CD4-positive, alpha-beta T cell (primary cell): ENCODE measurements at regions not wholly inside any gene's neighbourhood (a gene's known extent, or its start where the extent isn't known, plus 50 kb on each side); places are given as distances from the start of the nearest gene placed in this dataset.

Source experiments
- ATAC-seq: fragments of 200-7000 bp; cut with Tn5 transposase; one replicate; pipeline ENCODE4 v1.10.0; 2022; ENCODE audit warnings: mild to moderate bottlenecking; ENCODE audit not compliant: poor library complexity
- CTCF ChIA-PET: fragments of 350-600 bp; sonication (Branson Sonifier 250); formaldehyde crosslinking; loops from one replicate; lab custom pipeline; 2021; ENCODE audit warnings: antibody characterized with exemption, inconsistent platforms; lab: Charles Lee
- POLR2A ChIA-PET: fragments of 350-600 bp; sonication (Branson Sonifier 250); formaldehyde crosslinking; loops from one replicate; lab custom pipeline; 2021; ENCODE audit warnings: antibody characterized with exemption, inconsistent platforms; lab: Charles Lee
- DNase-seq, 14 experiments: peaks; one replicate each; pipeline ENCODE4 v3.0.0-alpha.2; 2013 to 2020; ENCODE audit warnings: mixed read lengths in 2 of 14
- H3K27ac ChIP-seq, 2 donors: one replicate each; pipeline versions ENCODE4 v1.5.1 to v1.7.0; 2013; ENCODE audit warnings: low read length in 2 of 2, low read depth in 1 of 2, mild to moderate bottlenecking in 1 of 2
- H3K27me3 ChIP-seq, 2 experiments: 1 replicate in 1 of 2; 2 replicates in 1 of 2; pipeline versions ENCODE4 v1.6.1 to v1.7.0; 2013; ENCODE audit warnings: low read length in 2 of 2, control low read depth in 1 of 2, mild to moderate bottlenecking in 1 of 2, moderate library complexity in 1 of 2; ENCODE audit not compliant: insufficient read depth in 2 of 2, control insufficient read depth in 1 of 2
- H3K36me3 ChIP-seq: one replicate; pipeline ENCODE4 v1.6.1; 2013; ENCODE audit warnings: low read length, control low read depth; ENCODE audit not compliant: insufficient read depth
- H3K4me1 ChIP-seq: one replicate; pipeline ENCODE4 v1.6.1; 2013; ENCODE audit warnings: low read length, control low read depth; ENCODE audit not compliant: insufficient read depth
- H3K4me3 ChIP-seq: one replicate; pipeline ENCODE4 v1.5.1; 2013; ENCODE audit warnings: mild to moderate bottlenecking, low read length, moderate library complexity
- H3K9me3 ChIP-seq, 2 experiments: 1 replicate in 1 of 2; 2 replicates in 1 of 2; pipeline versions ENCODE4 v1.6.1 to v1.7.0; 2013; ENCODE audit warnings: low read length in 2 of 2, mild to moderate bottlenecking in 2 of 2, control low read depth in 1 of 2, moderate library complexity in 1 of 2; ENCODE audit not compliant: control insufficient read depth in 1 of 2, insufficient read depth in 1 of 2
- H3K27ac Mint-ChIP-seq: one replicate; pipeline ENCODE4 v1.8.0; 2020; ENCODE audit warnings: mixed read lengths
- H3K27me3 Mint-ChIP-seq: one replicate; pipeline ENCODE4 v1.8.0; 2021; ENCODE audit warnings: mixed read lengths
- H3K36me3 Mint-ChIP-seq: one replicate; pipeline ENCODE4 v1.8.0; 2021; ENCODE audit warnings: low read depth, mixed read lengths
- H3K4me1 Mint-ChIP-seq: one replicate; pipeline ENCODE4 v1.8.0; 2021; ENCODE audit warnings: low read depth, mixed read lengths
- H3K4me3 Mint-ChIP-seq: one replicate; pipeline ENCODE4 v1.8.0; 2020; ENCODE audit warnings: mild to moderate bottlenecking, mixed read lengths
- H3K9me3 Mint-ChIP-seq: one replicate; pipeline ENCODE4 v1.8.0; 2020; ENCODE audit warnings: mixed read lengths
- CTCF ChIP-seq: fragments of 200-600 bp; IDR thresholded peaks from one replicate; pipeline ENCODE4 v1.8.0; 2022; ENCODE audit warnings: antibody characterized with exemption, mild to moderate bottlenecking
- intact Hi-C, 2 experiments: fragments of 100-400 bp; cut with DNase I in 1 of 2; cut with micrococcal nuclease in 1 of 2; formaldehyde crosslinking; loops; one replicate each; pipeline versions ENCODE4 v1.15.1 to v1.9.0; 2023 to 2025; cut with DNase I, micrococcal nuclease

GRCh38 chr4:152102436-152103000 is 341.7 kb upstream of the GATB start:
- intact Hi-C loops: loop anchor here (5.0 to 10.0 kb wide), 4 partner anchors 90 to 1012 kb away; partner anchors contain the start of gene FBXW7 (in 1 of the 2)
- POLR2A ChIA-PET: interaction anchor here (0.6 to 4.2 kb wide), 6 partner anchors 8 to 111 kb away, joined by 3 to 52 read pairs (median 28); no protein-coding TSS in a partner anchor

GRCh38 chr4:152101556-152102435 is 341.0 kb upstream of the GATB start:
- H3K27ac Mint-ChIP-seq: peak overlapping the region; percentile 95
- Histone ChIP-seq H3K36me3 (no peaks in the 10 kb centered on the region), H3K27ac (peak overlapping the region; percentile 86 to 89), H3K9me3 (no peaks in the 10 kb centered on the region), H3K4me3 (peak overlapping the region; percentile 32), H3K4me1 (peaks cover 100% of the 10 kb centered on the region), H3K27me3 (no peaks in the 10 kb centered on the region)
- ATAC-seq: no peak
- DNase-seq: no peak
- ChIA-PET POLR2A (interaction anchor here (0.6 to 4.2 kb wide), 27 partner anchors 9 to 579 kb away, joined by 3 to 52 read pairs (median 5); partner anchors contain the start of gene GATB), CTCF (interaction anchor here (0.7 to 1.7 kb wide), 2 partner anchors 21 to 37 kb away, joined by 3 to 4 read pairs; no protein-coding TSS in a partner anchor)
- intact Hi-C loops: loop anchor here (2.0 to 10.0 kb wide), 6 partner anchors 21 to 1013 kb away; partner anchors contain the start of genes FBXW7 (in 1 of the 2) and GATB (in 1 of the 2)
- H3K4me3 Mint-ChIP-seq: peak overlapping the region; percentile 81
- peaks cover 2% of the 10 kb centered on the region for H3K9me3 Mint-ChIP-seq
- H3K36me3 Mint-ChIP-seq: peaks cover 10% of the 10 kb centered on the region
- no peaks in the 10 kb centered on the region for H3K27me3 Mint-ChIP-seq
- TF ChIP-seq CTCF: no peak
- peaks cover 90% of the 10 kb centered on the region for H3K4me1 Mint-ChIP-seq

More at GRCh38 chr4:152102436-152103000, 341.7 kb upstream of the GATB start:
- Histone ChIP-seq H3K9me3 (no peaks in the 10 kb centered on the region), H3K27me3 (no peaks in the 10 kb centered on the region), H3K4me1 (peaks cover 100% of the 10 kb centered on the region), H3K27ac (peak overlapping the region; percentile 86 to 89), H3K36me3 (no peaks in the 10 kb centered on the region), H3K4me3 (no peak overlapping the region)
- Mint-ChIP-seq H3K27me3 (no peaks in the 10 kb centered on the region), H3K4me3 (peak overlapping the region; percentile 81), H3K27ac (peak overlapping the region; percentile 95), H3K4me1 (peaks cover 91% of the 10 kb centered on the region), H3K36me3 (peaks cover 10% of the 10 kb centered on the region), H3K9me3 (peaks cover 2% of the 10 kb centered on the region)
- DNase-seq (no peak), ATAC-seq (no peak)
- CTCF ChIA-PET: interaction anchor here (1.7 kb wide), 1 partner anchor 38 kb away, joined by 4 read pairs; no protein-coding TSS in a partner anchor
- no peak for TF ChIP-seq CTCF
